ENCODE measurements at regions not wholly inside any gene's neighbourhood (a gene's known extent, or its start where the extent isn't known, plus 50 kb on each side); places are given as distances from the start of the nearest gene placed in this dataset.

- DNase-seq: no peak
These were observed 71.3 kb upstream of the ENOX2 start for GRCh38 chrX:130974323-130974722.

DNA sequence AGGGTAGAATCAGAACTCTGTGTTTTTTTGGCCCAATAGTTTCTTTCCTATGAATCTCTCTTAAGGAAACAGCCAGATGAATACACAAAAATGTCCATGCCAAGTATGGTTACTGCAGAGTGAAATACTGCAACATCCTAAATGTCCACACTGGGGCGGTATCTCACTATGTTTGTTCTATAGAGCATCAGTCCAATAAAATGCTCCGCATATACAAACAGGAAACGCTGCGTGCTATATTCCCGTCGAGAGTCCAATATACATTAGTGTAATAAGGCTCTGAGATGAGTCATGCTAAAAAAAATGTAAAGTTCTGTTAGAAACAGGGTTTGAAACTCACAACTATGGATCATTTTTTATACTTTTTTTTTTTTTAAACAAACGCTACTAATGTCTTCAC is 72.9 kb upstream of the ENOX2 start:
- DNase-seq: peak in 1 of 5 experiments; percentile 28

DNA sequence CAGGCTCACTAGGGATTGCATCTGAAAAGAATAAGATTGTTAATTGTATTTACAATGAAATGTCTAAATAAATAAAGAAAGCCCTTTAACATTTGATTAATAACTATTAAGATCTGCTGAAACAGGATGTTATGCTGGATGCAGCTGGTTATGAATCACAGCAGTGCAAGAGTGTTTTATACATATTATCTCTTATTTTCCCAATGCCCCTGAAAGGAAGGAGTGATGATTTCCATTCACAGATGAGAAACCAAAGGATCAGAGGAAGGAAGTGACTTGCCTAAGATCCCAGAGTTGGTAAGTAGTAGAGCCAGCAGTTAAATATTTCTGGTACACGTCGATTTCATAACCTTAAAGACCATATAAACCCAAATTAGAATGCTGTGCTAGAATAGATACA is 76.3 kb upstream of the ARHGAP36 start:
- no peak for DNase-seq

DNA sequence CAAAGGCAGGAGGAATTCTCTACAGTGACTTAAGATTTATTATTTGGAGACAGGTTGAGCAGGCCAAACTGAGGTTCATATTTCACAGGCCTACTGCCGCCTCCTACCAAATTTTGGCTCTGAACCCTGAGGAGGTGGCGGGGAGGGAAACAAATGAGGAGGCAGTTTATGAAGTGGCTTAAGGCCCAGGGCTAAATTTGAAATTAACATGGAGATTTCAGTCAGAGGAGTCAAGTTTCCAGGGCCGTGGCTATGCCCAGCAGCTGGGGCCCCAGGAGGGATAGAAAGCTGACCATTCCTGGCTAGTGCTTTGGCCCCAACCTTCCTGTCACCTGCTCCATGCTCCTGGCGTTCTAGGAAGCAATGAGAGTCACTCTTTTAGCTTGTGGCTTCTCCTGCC is 73.4 kb upstream of the ARHGAP36 start:
- no peak for DNase-seq

DNA sequence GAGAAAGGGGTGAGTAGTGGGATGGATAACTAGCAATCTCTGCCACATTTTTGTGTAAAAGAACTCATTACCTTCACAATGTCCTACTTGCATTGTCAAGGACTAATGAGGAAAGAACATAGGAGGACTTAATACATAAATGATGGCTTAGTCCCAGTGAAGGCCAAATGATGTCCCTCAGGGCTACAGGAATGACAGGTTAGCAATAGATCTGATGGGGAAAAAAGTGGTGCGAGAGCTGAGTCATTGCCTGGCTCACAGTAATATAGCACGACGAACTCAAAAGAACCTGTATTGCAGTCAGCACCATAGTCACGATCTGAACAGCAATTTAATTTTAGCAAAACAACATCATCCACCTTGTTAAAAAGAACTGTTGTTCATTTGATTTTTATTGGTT is 70.9 kb upstream of the ARHGAP36 start:
- DNase-seq: no peak

DNA sequence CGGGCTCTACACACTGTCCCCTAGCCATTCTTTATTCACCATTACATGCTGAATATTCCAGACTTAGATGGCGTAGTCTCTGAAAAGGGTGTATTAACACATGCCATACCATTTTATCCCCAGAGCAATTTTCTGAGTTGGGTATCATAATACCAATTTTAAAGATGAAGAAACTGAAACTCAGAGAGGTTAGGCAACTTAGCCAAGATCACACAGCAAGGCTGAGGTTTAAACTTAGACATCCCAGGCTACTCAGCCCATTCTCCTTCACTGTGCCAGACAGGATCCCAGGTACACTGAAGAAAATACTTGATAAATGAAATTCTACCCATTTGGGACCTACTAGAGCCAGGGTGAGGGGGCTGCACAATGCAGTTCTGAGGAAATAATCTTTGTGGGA is 67.4 kb upstream of the ARHGAP36 start:
- no peak for DNase-seq

DNA sequence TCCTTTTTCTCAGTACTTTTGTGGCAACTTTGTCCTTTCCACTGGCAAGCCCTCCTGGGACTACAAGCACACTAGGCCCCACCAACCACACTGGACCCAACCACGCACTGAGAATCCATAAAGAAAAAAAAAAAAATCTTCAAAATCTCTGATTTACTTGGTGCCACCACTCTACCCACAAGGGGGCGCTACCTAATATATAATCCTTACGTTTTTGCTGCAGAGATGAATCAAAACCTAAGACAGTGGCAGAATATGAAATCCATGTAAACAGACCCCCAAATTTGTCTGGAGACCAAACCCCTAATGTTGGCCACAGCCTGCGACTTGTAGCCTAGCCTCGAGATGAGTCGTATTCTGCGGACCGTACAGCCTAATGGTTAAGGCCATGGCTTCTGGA is 63.5 kb upstream of the ARHGAP36 start:
- DNase-seq: peak in 1 of 5 experiments; percentile 11

DNA sequence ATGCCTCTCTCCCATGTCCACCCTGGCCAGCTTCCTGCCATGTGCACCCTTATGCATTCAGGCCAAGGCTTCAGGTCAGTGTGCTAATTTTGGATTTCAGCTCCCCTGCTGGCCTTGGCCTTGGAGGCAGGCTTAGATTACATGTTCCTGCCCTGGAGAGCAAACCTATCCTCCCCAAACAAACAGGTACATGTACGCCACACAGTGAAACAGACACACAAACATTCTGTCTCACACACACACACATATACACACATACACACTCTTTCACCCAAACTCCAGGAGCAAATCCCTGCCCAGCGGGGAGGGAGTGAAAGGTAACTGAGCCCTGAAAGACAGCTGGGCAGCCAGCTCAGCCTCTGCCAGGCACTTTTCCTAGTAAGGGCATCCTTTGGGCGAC is 62.7 kb upstream of the ARHGAP36 start:
- no peak for DNase-seq

GRCh38 chrX:130997314-130997713 is 60.8 kb upstream of the ARHGAP36 start:
- DNase-seq: no peak

DNA sequence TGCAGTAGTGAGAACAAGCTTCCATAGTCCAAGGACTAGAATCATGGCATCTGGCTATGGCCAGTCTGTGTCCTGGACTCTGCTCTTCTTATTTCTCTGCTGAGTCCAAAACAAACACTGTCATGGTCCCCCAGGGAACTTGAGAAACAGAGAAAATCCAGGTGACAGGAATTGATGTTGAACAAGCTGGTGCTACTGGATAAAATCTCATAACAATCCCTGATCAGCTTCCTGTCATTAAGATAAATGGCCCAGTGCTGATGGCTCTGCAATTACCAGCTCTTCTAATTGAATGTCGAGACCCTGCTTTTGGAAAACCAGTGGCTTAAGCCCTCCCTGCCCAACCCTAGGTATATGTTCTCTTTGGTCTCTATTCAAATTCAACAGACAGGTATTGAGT is 58.8 kb upstream of the ARHGAP36 start:
- no peak for DNase-seq
